GM19455 (cell line): ENCODE measurements at regions not wholly inside any gene's neighbourhood (a gene's known extent, or its start where the extent isn't known, plus 50 kb on each side); places are given as distances from the start of the nearest gene placed in this dataset.
"Not testable (repeated sequence)": the region's sequence is repeated elsewhere in the genome, so short reads cannot be mapped to it uniquely, and the experiment has no call there.

Experiments used
- ATAC-seq: cut with Tn5 transposase; IDR thresholded peaks from one replicate; pipeline ENCODE4 v1.9.1; 2021; ENCODE audit not compliant: unreplicated experiment

- ATAC-seq, result no peak
Measured at GRCh38 chr4:34422472-34423175, 1821.7 kb downstream of the ARAP2 start.

- ATAC-seq, result no peak
Measured at GRCh38 chr4:34432706-34433105, 1811.6 kb downstream of the ARAP2 start.

GRCh38 chr4:34434377-34434776 is 1809.9 kb downstream of the ARAP2 start:
- ATAC-seq, result not testable (repeated sequence)

GRCh38 chr4:34464196-34464595 is 1780.1 kb downstream of the ARAP2 start:
- no peak for ATAC-seq

- ATAC-seq, result no peak
Measured at GRCh38 chr4:34466411-34466810, 1777.9 kb downstream of the ARAP2 start.

- no peak for ATAC-seq
Measured at GRCh38 chr4:34469516-34469915, 1774.8 kb downstream of the ARAP2 start.

GRCh38 chr4:34485252-34485651 is 1759.1 kb downstream of the ARAP2 start:
- ATAC-seq, result no peak

- ATAC-seq, result no peak
Measured at GRCh38 chr4:34486461-34487363, 1757.6 kb downstream of the ARAP2 start.

- ATAC-seq, result no peak
Measured at GRCh38 chr4:34492414-34492813, 1751.9 kb downstream of the ARAP2 start.

GRCh38 chr4:34502086-34502485 is 1742.2 kb downstream of the ARAP2 start:
- ATAC-seq, result no peak

- not testable (repeated sequence) for ATAC-seq
Measured at GRCh38 chr4:34504731-34505130, 1739.6 kb downstream of the ARAP2 start.

GRCh38 chr4:34506511-34507092 is 1737.7 kb downstream of the ARAP2 start:
- not testable (repeated sequence) for ATAC-seq

- no peak for ATAC-seq
Measured at GRCh38 chr4:34512616-34513015, 1731.7 kb downstream of the ARAP2 start.

GRCh38 chr4:34516524-34516923 is 1727.8 kb downstream of the ARAP2 start:
- ATAC-seq, result no peak

- no peak for ATAC-seq
Measured at GRCh38 chr4:34534916-34535315, 1709.4 kb downstream of the ARAP2 start.

GRCh38 chr4:34566091-34566490 is 1678.2 kb downstream of the ARAP2 start:
- ATAC-seq, result no peak

- no peak for ATAC-seq
Measured at GRCh38 chr4:34572026-34572425, 1672.3 kb downstream of the ARAP2 start.

GRCh38 chr4:34615315-34615714 is 1629.0 kb downstream of the ARAP2 start:
- ATAC-seq, result no peak

GRCh38 chr4:34619531-34620162 is 1624.7 kb downstream of the ARAP2 start:
- ATAC-seq, result no peak

GRCh38 chr4:34628471-34628870 is 1615.8 kb downstream of the ARAP2 start:
- ATAC-seq, result no peak

GRCh38 chr4:34629451-34629850 is 1614.9 kb downstream of the ARAP2 start:
- no peak for ATAC-seq
